Activated naive CD4-positive, alpha-beta T cell treated with Interleukin-2 at 50 U/mL for 16 hours (primary cell): ENCODE measurements at regions not wholly inside any gene's neighbourhood (a gene's known extent, or its start where the extent isn't known, plus 50 kb on each side); places are given as distances from the start of the nearest gene placed in this dataset.

Source experiments
- DNase-seq: peaks from one replicate; pipeline ENCODE4 v3.0.0-alpha.2; 2020

DNA sequence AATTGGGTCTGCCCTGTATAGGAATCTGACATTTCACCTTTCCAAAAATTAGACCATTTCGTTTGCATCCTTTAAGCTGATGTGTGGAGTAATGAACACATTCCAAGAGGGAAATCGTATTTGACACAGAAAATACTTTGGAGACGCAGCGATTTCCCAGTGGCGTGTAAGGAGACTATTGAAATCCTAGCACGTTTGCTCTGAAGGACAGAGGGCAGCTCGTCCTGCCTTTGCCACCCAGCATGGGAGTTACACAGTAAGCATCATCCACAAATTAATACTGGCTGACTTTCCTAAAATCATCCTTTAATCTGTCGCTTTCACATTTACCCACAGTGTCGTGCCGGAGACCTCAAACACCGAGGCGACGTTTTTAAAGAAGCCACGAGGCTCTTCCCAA is 925.9 kb upstream of the EEF2KMT start:
- no peak for DNase-seq

DNA sequence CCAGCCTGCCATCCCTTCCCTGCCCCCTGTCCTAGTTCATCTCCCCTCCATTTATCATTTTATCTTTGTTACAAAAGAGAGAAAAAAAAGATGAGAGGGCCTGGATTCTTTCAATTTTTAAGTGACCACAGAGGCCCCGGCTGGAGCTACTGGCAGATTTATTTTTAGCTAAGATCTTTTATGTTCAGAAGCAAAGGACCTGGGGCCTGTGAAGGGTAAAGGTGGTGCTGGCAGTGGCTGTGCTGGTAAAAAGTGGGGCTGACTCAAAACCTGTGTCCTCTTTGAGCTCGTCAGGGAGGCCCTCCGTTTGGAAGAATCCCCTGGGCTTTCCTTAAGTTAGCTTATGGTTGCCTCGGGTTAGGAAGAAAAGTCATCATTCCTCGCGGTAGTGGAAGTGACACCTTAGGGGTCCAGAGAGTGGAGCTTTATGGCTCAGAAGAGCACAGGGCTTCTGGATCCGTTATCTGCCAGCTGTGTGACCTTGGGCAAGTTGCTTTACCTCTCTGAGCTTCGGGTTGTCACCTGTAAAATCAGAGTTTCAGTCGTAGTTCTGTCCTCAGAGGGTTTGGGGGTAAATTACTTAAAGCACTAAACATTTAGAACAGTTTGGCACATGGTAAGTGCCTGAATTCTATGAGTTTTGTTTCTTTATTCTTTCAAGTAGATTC is 923.8 kb upstream of the EEF2KMT start:
- DNase-seq: no peak

DNA sequence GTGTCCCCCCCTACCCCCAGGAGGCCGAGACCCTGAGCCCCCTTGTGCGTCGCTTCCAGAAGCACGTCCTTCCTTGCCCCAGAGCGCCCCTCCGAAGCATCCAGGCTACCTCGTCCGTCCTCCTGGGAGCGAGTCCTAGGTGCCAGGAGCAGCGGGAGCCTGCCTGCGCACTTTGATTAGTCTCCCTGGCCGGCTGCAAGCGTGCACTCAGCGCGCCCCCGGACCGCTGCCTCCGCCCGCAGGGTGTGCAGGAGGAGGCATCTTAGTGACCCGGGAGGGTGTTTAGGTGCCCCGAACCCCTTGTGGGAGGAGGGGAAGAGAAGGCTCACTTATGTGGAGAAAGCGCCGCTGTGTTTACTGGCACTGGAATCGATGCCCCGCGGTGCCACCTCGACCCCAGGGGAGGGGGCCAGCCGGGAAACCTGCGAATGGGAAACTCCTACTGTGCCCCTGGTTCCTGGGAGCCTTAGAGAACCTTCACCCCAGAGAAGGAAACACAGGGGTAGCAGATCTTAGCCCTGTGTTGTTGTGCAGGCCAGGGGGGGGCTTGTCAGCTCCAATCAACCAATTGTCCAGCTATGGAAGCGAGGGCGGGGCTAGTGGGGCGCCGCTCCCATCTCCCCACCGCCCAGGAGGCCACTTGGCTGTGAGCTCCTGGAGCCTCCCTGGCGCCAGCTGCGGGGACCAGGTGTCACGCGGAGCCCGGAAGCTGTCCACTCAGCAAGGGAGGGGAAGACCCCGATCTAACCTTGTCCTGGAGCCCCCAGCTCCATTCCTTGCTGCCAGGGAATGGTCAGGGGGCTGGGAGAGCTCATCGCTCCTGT is 922.8 kb upstream of the EEF2KMT start:
- DNase-seq: no peak

DNA sequence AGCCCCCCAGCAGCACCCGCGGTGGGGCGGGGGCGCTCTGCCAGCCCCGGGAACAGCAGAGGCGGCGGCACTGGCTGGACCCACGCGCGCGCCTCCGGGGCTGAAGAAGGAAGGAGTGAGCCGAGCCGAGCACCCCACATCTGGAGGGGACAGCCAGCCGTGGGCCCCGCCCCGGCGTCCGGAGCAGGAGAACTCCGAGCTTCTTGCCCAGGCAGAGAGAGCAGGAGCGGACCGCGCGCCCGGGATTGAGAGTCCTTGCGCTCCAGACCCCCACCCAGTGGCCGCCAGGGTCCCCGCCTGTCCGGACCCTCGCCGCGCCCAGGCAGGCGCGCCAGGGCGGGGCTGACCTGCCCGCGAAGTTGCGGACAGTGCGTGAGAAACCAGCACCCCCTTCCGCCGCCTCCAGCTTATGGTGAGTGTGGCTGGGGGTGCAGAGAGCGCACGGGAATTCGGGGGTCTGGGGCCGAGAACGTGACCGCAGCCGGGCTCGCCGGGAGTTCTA is 921.9 kb upstream of the EEF2KMT start:
- no peak for DNase-seq

DNA sequence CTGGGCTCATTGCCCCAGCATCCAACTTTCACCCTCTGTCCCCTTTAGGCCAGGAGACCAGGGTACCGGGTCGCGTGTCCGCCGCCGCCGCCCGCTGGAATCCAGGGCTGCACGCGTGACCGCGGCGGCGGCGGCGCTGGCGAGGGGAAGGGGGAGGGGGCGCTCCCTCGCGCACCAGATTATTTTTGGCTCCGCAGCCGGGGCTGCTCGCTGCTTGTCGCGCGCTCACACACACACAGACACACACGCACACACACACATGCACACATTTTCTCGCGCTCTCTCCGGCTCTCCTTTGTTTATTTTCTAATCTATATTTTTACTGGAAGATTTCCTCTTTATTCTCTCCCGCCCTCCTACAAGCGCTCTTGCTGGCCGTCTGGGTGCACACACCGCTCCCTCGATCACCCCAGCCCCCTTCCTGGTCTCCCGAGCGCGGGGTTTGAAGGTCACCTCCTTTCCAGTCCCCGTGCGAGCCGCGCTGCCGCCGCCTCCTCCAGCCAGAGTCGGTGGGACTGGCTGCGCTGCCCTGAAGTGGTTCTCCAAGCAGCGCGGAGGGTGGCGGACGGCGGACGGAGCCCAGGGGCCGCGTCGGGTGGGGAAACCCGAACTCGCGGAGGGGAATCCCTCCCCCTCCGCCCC is 921.4 kb upstream of the EEF2KMT start:
- DNase-seq: no peak

DNA sequence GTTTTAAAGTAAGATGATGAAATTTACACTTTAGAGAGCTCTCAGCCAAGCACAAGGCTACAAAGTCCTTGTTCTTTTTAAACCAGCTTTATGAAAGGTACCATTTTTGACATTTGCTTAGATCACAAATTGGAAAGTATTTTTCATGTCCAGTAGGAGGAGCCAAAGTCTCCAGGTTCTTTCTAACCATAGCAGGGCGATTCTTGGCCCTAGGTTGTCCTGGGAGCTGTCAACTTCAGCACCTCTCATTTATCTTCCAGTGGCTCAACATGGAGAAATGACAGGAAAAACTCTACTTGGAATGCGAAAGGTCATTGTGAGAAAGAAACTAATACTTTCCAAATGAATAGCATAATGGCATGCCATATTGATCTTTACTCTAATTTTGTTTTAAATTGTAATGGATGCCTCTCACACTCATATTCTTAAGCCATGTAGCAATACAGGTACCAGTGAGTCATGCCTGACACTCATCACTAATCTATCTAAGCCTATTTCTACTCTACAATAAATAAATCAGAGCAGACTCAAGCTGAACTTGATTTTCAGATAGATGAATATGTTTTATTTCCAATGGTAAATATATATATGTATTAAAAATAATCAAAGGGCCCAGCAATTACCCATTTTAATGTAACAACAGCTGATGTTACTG is 919.1 kb upstream of the EEF2KMT start:
- DNase-seq: no peak

DNA sequence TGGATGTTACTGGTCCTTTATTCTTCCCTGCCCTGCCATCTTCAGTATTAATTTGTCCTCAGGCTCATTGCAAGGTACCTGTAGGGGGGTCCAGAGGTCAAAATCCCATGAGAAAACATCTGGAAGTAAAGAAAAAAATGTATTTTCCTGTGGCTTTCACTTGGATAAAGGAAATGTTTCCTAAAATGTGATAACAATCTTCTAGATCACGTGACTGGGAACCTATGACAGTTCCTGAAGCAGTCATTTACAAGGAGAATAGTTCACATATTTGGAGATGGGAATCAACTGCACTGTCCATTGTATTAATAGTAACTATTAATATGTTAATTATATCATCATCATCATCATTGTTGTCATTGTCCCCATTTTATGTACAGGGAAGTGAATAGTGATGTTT is 915.1 kb upstream of the EEF2KMT start:
- no peak for DNase-seq

DNA sequence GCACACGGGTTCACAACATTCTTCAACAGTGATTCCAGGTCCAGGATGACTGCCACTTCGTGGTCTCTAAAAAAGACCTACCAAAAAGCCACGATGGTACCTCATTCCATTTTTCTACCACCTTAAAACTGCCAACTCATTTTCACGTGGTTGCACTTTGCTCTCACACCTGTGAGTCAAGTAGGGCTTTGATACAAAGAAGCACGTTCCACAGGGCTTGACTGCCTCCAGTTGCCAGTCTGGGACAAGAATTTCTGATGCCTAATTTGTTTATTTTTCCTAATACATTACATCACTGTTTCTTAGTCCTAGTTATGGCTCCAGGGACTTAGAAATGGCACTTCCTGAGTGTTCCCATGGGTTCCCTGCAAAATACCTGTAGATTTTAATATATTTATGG is 911.6 kb upstream of the EEF2KMT start:
- no peak for DNase-seq

DNA sequence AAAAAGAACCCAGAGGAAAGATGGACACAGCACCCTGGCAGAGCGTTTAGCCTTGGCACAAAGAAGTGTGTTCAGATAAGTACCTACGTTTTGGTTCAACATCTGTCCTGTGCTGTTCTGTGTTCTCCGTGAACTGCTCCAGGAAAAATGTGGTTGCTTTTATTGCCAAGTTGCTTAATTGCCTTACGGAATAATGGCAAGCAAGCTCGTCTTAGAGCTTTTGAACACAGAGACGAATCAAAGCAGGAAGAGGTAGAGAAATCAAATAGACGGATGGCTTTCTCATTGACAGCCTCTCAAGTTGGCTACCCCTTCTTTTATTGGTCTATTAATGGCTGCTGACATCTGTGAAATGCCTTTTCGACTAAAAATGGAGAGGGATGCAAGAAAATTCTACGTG is 911.1 kb upstream of the EEF2KMT start:
- DNase-seq: no peak

DNA sequence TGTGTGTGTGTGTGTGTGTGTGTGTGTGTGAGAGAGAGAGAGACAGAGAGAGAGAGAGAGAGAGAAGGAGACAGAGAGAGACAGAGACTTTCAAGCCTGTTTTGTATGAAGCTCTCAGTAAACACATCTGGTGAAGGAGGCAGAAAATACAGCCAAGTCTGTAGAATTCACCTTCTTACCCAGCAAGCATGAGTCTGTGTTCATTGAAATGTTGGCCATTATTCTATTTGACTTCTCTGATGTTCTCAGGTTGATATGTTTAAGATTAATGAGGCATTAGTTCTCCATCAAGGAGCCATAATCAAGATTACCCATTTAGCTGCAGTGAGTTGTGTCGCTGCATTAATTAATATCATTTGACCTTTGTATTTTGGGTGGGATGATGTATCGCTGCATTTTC is 895.8 kb upstream of the EEF2KMT start:
- DNase-seq: no peak

DNA sequence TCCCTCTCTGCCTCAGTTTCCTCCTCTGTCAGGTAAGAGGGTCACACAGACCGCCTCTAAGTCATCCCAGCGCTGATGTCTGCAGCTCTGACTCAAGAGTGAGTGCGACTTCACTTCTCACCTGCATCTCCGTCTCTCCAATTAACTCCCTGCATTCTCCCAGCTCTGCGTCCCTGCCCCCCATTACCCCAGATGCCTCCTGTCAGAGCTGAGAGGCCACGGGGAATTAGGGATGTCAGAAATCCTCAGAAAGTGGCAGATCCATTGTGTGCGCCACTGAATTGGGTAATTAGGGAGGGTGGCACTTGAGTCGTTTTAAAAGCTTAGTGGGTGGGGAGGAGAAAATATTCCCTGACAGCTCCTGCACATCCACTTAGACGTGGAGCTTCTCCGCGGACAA is 885.4 kb upstream of the EEF2KMT start:
- no peak for DNase-seq

DNA sequence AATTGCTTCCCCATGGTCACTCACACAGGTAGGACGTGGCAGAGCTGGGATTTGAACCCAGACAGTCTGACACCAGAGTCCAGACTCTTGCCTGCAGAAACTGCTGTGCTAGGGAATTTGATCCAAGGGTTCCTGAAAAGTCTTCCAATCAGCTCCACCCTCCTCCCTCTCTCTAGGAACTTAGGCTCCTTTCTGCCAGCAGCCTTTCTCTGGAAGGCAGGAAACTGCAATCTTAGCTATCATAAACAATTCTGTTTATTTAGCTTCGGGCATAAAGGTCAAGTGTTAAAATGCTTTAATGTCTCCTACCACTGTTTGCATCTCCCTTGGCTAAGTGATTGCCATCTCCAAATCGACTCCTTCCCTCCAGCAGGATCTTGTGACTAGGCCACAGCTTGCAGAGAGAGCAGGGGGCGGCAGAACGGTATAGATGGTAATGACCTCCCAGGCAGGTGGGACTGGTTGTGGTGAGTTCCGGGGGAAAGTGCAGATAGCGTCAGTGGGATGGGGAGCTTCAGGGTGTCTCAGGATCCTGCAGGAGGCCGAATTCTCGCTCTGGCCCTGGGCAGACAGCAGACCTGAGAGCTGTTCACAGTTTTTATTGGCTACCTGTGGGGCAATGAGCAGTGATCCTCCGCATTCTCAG is 882.4 kb upstream of the EEF2KMT start:
- DNase-seq: no peak

DNA sequence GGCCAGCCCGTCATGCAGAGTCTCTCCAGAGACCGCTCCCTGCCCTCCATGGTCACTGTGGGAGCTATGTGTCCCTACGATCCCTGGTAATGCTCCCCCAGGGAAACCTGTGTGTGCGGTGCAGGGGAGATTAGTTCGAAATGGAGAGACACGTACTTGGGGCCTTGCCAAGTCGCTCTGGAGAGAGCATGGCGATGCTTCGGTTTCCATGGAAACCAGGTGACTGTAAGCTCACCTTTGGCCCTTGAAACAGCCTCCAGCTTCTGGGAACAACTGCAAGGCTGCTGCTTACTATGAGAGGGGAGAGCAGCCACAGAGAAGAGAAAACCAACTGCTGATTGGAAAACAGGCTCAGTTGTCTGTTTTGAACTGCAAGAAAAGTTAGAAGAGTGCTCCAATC is 879.7 kb upstream of the EEF2KMT start:
- no peak for DNase-seq

DNA sequence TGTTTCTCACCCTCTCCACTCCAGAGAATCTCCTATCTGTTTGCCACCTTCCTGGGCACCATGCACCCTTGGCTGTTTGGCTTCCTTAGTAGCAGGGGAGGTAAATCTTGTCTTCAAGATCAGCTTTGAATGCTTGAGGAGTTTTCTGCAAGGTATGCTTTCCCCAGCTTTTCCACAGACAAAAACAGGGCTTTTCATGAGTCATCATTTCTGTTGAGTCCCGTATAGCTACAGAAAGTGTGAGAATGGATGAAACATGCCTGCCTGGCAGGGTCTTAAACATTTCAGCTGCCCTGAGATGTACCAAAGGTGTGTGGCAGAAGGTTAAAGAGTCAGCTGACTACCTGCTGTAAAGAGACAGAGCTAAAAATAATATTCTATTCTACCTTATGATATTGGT is 875.2 kb upstream of the EEF2KMT start:
- DNase-seq: no peak

DNA sequence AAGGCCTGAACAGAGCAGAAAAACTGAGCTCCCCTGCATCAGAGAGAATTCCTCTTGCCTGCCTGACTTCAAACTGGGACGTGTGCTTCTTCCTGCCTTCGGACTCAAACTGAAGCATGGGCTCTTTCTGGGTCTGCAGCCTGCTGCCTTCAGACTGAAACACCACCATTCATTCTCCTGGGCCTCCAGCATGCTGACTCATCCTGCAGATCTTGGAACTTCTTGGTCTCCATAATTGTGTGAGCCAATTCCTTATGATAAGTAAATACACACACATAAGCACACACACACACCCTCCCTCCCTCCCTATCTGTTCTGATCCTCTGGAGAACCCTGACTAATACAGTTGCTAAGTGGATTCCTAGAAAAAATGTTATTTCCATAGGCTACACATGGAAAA is 874.3 kb upstream of the EEF2KMT start:
- no peak for DNase-seq

DNA sequence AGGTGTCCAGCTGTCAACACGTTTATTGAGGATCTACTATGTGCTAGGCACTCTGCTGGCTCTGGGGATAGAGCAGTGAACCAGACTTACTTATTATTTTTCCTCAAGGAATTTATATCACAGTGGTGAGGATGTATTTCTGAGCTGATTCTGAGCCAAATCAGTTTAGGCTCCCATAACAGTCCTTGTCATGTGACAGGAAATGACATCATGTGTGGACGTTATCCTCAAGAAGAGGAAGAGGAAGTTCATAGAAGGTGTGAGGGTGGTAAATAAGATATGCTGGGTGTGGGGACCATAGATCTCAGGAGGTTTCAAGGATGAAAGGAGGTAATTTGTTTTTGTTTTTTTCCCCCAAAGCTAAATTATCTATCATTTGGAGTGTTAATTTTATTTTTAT is 873.5 kb upstream of the EEF2KMT start:
- no peak for DNase-seq

DNA sequence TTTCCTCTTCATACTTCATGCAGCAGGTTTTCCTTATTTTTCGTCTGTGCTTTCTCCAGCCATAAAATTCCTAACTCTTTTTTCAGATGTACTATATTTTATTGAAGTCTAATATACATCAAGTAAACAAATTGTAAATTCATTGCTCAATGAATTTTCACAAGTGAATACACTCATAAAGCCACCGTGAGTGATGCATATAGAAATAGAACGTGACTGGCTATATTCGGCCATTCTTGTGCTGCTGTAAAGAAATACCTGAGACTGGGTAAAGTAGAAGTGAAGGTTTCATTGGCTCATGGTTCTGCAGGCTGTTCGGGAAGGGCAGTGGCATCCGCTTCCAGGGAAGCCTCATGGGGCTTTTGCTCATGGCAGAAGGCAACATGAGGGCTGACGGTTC is 868.4 kb upstream of the EEF2KMT start:
- no peak for DNase-seq

DNA sequence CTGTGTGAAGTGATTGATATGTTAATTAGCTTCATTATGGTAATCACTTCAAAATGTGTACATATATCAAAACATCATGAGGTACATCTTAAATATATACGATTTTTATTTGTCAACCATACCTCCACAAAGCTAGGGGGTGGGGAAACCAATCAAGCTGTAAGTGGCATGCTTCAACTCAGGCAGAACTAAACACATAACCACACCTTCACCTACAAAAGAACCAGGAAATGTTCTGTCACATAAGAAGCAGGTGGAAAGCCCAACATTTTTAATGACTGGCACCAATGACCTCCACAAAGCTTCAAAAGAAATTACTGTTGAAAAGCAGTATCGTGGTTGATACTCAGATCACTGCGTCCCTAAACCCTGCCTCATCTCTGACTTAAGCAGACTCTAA is 867.7 kb upstream of the EEF2KMT start:
- no peak for DNase-seq

DNA sequence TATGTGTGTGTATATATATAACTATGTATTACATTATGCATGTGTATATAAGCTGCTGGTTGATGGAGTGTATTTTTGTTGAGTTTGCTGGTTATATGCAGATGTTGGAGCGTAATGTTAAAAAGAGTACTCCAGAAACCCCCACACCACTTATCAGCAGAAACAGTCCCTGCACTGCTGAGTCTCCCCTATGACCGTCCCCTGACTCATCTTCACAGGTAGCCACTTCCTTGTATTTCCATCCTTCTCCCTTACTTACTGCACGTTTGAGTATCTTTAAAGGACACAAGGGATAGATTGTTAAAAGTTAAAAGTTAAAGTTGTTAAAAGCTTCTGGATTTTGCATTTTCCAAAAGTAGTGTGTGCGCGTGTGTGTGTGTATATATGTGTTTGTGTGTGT is 853.9 kb upstream of the EEF2KMT start:
- DNase-seq: no peak

DNA sequence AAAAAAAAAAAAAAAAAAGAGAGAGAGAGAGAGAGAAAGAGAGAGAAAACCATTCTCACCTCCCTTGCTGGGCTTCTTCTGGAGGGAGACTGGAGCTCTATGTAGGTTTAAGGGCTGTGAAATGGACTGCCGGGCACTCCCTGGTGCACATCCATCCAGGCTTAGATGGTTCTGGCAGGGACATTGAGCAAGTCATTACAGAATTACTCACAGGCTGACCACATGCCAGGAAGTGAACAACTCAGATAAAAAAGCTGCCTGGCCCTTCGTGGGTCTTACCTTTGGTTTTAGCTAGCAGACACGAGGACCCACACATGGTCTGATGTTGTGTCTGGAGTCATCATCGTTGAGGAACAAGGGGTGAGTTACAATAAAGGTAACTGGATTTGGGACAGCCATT is 847.4 kb upstream of the EEF2KMT start:
- no peak for DNase-seq

DNA sequence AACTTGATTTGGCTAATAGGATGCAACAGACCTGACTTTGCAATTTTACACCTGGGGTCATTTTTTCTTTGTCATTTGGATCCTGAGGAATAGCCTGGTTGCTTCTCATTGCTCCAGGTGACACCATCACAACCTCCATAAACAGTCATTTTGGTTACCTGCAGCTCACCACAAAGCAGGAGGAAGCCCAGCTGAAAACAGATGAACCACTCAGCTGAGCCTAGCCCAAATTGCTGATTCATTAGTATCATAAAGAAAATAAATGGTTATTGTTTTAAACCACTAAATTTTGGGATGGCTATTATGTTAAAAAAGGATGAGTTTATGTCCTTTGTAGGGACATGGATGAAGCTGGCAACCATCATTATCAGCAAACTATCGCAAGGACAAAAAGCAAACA is 841.0 kb upstream of the EEF2KMT start:
- no peak for DNase-seq

DNA sequence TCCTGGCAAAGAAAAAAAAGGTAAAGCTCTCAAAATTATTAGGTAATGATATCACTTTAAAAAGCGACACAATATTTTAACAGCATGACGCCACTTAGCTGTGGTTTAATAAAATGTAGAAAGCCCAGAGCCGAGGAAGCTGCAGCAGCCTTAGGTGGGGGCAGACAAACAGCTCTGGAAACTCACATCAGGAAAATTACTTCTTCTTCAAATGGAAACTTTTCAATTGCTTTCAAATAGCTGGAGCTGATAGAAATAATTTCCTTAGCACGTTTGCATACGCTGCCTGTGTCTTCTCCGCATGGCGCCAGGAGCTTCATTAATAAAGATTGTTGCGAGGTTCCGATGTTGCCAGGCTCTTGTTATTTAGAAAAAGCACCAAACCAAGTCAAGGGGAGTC is 835.3 kb upstream of the EEF2KMT start:
- DNase-seq: no peak

DNA sequence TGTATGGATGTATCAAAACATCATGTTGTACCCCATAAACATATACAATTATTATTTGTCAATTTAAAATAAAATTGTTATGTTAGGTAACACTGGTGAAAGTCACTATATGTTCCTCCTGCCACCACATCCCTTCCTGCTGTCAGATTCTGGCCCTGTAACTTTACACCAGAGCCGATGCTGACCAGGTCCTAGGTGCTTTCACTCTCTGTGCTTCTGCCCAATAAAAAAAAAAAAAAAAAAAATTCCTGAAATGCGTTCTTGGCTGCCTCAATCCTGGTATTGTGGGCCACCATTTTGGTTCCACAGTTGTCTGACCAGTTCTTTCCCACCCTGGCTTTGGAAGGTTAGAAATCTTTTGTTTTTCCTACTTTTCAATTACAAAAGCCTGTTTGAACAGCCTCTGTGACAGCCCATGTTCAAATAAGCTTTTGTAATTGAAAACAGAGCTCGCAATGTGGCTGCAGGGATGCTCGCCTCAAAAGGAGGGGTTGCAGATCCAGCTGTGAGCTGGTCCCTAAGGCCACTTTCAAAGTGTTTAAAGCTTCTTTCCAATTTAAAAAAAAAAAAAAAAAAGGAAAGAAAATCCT is 831.0 kb upstream of the EEF2KMT start:
- DNase-seq: no peak
